ENCODE measurements at regions not wholly inside any gene's neighbourhood (a gene's known extent, or its start where the extent isn't known, plus 50 kb on each side); places are given as distances from the start of the nearest gene placed in this dataset.

- no peak for DNase-seq (ENCODE audit: low spot score)
These were observed 293.1 kb downstream of the CDCA7 start for GRCh38 chr2:173647681-173648311.

- no peak for DNase-seq (ENCODE audit: low spot score)
These were observed 294.1 kb downstream of the CDCA7 start for GRCh38 chr2:173648816-173649215.

GRCh38 chr2:173649527-173650219, 295.0 kb downstream of the CDCA7 start:
- DNase-seq (ENCODE audit: low spot score), result no peak

- no peak for DNase-seq (ENCODE audit: low spot score)
These were observed 297.2 kb downstream of the CDCA7 start for GRCh38 chr2:173651891-173652290.

GRCh38 chr2:173652311-173652710, 297.6 kb downstream of the CDCA7 start:
- DNase-seq (ENCODE audit: low spot score), result no peak

- no peak for DNase-seq (ENCODE audit: low spot score)
These were observed 298.2 kb downstream of the CDCA7 start for GRCh38 chr2:173652767-173653431.

GRCh38 chr2:173653432-173653805, 298.7 kb downstream of the CDCA7 start:
- DNase-seq (ENCODE audit: low spot score), result no peak

GRCh38 chr2:173654161-173654895, 299.7 kb downstream of the CDCA7 start:
- no peak for DNase-seq (ENCODE audit: low spot score)

- no peak for DNase-seq (ENCODE audit: low spot score)
These were observed 300.2 kb downstream of the CDCA7 start for GRCh38 chr2:173654896-173655265.

- DNase-seq (ENCODE audit: low spot score), result no peak
These were observed 301.4 kb downstream of the CDCA7 start for GRCh38 chr2:173656086-173656485.

GRCh38 chr2:173657996-173658717, 303.5 kb downstream of the CDCA7 start:
- DNase-seq (ENCODE audit: low spot score), result no peak

GRCh38 chr2:173658946-173659371, 304.3 kb downstream of the CDCA7 start:
- DNase-seq (ENCODE audit: low spot score), result no peak

- DNase-seq (ENCODE audit: low spot score), result no peak
These were observed 304.8 kb downstream of the CDCA7 start for GRCh38 chr2:173659509-173659908.

GRCh38 chr2:173661586-173661985, 303.6 kb downstream of the SP3 start:
- no peak for DNase-seq (ENCODE audit: low spot score)

GRCh38 chr2:173663353-173663752, 301.8 kb downstream of the SP3 start:
- no peak for DNase-seq (ENCODE audit: low spot score)

GRCh38 chr2:173663835-173664512, 301.2 kb downstream of the SP3 start:
- DNase-seq (ENCODE audit: low spot score), result no peak

- no peak for DNase-seq (ENCODE audit: low spot score)
These were observed 300.7 kb downstream of the SP3 start for GRCh38 chr2:173664513-173664910.

- DNase-seq (ENCODE audit: low spot score), result no peak
These were observed 298.8 kb downstream of the SP3 start for GRCh38 chr2:173666171-173666888.

GRCh38 chr2:173667014-173667413, 298.2 kb downstream of the SP3 start:
- DNase-seq (ENCODE audit: low spot score), result no peak

- DNase-seq (ENCODE audit: low spot score), result no peak
These were observed 297.8 kb downstream of the SP3 start for GRCh38 chr2:173667415-173667814.
